HG02938 (cell line): ENCODE measurements at regions not wholly inside any gene's neighbourhood (a gene's known extent, or its start where the extent isn't known, plus 50 kb on each side); places are given as distances from the start of the nearest gene placed in this dataset.

Experiments used
- ATAC-seq: cut with Tn5 transposase; IDR thresholded peaks from one replicate; pipeline ENCODE4 v1.9.1; 2021; ENCODE audit warnings: mild to moderate bottlenecking, moderate library complexity; ENCODE audit not compliant: unreplicated experiment

DNA sequence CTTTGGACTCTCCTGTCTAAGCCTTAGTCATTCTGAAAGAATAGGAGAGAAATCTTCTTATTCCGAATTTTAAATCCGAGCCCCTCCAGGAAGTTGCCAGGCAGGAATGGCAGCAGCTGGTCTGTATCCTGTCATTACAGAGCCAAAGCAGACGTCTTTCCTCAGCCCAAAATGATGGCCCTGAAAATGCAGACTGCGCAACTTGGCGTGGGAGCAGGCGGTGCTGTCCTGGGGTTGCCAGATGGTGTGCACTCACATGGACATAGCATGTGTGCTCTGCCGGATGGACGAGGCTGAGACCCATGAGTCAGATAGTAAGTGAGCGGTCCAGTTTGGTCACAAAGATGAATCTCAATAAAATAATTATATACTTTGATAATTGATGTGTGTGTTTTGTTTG is 410.4 kb downstream of the KCTD16 start:
- ATAC-seq, result no peak

DNA sequence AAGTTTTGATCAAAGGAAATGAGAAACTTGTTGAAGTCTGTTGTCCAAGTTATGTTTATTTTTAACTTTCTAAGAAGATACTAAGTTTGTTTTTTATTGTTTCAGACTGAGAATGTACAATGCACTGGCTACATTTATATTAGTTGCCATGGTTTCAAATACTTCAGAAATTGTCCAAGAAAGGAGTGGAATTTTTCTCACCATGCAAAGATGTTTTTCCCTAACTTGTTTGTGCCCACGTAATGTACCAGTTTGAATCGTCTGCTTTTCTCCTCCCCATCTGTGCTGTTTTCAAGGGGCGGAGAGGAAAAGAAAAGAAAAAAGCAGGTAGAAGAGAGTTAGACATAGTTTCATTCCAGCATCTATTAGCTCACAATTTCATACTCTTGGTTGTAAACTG is 407.0 kb downstream of the KCTD16 start:
- no peak for ATAC-seq

DNA sequence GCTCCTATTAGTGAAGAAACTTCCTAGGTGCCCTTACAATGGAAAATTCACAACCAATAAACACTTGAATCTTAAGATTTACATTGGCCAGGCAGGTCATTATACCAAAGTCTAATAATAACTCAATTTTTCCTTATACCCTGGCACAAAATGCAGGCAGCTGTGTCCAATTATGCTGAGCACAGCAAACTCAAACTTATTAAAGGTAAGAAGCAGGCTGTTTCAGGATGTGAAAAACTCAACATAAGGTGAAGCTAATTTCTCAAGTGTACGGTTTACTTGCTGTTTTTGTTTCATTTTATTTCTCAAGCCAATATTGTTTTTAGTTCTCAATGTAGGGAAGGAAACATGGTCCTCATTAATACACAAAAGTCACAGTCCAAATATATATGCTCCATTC is 405.1 kb downstream of the KCTD16 start:
- ATAC-seq, result no peak

DNA sequence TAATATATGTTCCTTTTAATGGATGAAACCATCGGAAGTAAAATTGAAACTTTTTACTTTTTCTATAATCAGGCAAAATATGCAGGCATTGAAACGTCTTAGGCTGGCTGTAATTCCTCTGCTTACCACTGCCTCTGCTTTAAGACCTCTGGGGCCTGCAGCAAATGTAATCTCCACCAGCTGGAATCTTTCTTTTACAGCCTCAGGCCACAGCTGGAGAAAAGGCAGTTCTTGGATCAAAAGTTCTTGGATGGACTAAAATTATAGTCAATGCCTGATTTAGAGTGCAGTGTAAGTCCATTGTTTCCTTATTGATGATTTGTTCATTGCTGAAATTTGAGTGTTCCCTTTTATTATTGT is 396.7 kb downstream of the KCTD16 start:
- no peak for ATAC-seq

DNA sequence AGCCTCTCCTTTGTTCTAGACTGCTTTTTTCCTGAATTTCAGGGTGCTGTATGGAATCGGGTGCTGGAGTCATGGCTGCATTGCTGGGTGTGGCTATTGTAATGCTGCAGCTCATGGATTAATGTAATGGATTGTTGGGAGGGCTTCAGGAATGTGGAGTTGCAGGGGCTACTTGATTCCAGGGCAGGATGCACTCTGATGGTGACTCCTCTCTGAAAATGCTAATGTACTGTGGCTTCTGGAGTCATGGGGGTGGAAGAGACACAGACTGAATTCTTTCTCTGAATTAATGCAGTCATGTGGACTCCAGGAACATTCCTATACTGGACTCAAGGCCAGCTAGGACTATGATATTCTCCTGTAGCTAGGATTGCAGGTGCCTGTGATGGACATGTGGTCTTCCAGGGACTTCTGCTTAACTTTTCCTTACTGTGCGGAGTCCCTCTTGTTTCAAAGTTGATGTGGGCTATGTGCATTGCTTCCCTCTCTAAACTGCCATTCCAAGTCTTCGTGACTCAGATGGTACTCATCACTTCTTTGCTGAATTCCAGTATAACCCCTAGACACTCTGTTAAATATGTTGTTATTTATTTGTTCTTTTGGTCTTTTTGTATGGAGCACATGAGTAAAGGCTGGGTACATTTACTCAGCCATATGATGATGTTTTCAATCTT is 396.2 kb downstream of the KCTD16 start:
- no peak for ATAC-seq

DNA sequence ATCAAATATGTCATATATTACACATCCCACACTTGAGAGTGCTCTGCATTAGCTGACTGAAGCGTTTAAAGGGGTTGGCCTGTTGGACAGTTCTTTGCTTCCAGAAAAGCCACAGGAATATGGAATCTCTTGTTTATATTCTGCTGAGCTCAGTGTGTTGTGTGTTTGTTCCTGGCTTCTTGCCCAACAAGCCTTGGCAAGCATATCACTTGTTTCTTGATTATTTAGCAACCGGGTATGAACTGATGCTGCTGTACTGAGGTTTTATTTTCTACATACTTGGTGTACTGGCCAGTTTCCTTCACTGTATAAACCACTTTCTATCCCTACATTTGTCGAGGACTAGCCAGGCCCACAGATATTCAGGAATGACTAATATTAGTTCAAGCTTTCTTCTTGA is 378.9 kb downstream of the KCTD16 start:
- no peak for ATAC-seq

DNA sequence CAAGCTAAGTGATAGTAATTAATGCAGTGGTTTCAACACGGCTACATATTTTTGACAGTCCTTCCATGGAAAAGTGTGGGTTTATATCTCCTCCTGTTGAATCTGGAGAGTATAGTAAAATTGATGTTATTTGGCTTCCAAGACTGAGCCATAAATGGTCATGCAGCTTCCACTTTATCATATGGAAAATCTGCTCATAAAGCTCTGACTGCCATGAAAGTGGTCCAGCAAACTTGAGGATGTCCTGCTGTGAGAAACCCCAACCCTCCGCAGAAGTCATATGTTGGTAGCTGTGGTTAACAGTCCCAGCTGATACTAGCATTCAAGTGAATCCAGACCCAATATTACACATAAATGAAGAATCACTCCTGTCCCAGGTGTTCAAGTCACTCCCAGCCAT is 378.3 kb downstream of the KCTD16 start:
- no peak for ATAC-seq

DNA sequence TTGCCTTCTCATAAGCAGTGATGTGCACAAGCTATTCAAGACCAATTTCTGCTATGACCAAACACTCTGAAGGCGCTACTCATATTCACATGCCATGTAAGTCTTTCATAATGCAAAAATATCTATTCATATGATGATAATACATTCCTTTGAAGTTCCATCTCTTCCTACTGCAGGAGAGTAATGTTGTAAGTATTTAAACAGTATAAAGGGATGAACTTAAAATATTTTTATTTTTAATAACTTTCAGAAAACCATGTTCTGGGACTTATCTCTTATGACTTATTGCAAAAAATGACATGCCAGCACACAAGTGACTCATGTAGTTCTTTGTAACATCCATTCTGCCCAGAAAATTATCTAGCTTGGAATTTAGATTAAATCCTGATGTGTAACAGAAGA is 376.4 kb downstream of the KCTD16 start:
- ATAC-seq, result no peak

DNA sequence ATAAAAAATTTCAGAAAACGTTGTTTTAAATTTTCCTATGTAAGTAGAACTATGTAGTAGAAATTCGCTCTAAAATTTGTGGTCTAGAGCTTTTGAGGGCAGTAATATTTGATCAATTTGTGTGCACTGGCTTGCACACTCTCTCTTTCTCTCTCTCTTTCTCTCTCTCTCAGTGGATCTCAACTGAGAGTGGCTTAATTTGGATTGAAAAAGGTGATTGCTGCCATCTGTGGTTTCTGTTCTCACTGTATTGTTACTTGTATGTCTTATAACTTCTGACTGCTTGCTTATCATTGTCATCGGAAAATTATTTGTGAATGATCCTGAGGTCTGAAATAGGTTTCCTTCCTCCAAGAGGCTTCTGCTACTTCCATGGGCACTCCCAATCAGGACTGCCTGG is 368.2 kb downstream of the KCTD16 start:
- ATAC-seq, result no peak
